IMR-90 (cell line): ENCODE measurements at regions not wholly inside any gene's neighbourhood (a gene's known extent, or its start where the extent isn't known, plus 50 kb on each side); places are given as distances from the start of the nearest gene placed in this dataset.

ENCODE experiments used
- BHLHE40 ChIP-seq: fragments of 150-350 bp; IDR thresholded peaks from 2 replicates; pipeline ENCODE4 v1.6.1; 2016; ENCODE audit warnings: mild to moderate bottlenecking, low read depth, low read length
- CTCF ChIP-seq: conservative IDR thresholded peaks from 2 replicates; pipeline ENCODE4 v1.5.1; 2012; ENCODE audit warnings: mild to moderate bottlenecking, low read depth, low read length, improper control_type of control experiment
- ELK1 ChIP-seq: fragments of 150-350 bp; IDR thresholded peaks from 2 replicates; pipeline ENCODE4 v1.6.1; 2016; ENCODE audit warnings: low read depth, mild to moderate bottlenecking, low read length, moderate library complexity, borderline replicate concordance
- MAFK ChIP-seq: IDR thresholded peaks from 2 replicates; pipeline ENCODE4 v1.6.1; 2012; ENCODE audit warnings: low read depth, low read length, improper control_type of control experiment
- MAZ ChIP-seq: IDR thresholded peaks from 2 replicates; pipeline ENCODE4 v1.6.1; 2012; ENCODE audit warnings: low read depth, mild to moderate bottlenecking, low read length, improper control_type of control experiment, moderate library complexity, borderline replicate concordance
- NFE2L2 ChIP-seq: fragments of 150-350 bp; IDR thresholded peaks from 2 replicates; pipeline ENCODE4 v1.6.1; 2016; ENCODE audit warnings: low read depth, mild to moderate bottlenecking, low read length
- POLR2A ChIP-seq: IDR thresholded peaks from 2 replicates; pipeline ENCODE4 v1.6.1; 2012; ENCODE audit warnings: mild to moderate bottlenecking, low read depth, low read length
- RAD21 ChIP-seq: IDR thresholded peaks from 2 replicates; pipeline ENCODE4 v1.6.1; 2012; ENCODE audit warnings: low read length, improper control_type of control experiment
- RCOR1 ChIP-seq: IDR thresholded peaks from 2 replicates; pipeline ENCODE4 v1.6.1; 2012; ENCODE audit warnings: mild to moderate bottlenecking, low read length, improper control_type of control experiment; ENCODE audit not compliant: insufficient replicate concordance
- RFX5 ChIP-seq: IDR thresholded peaks from 2 replicates; pipeline ENCODE4 v1.8.0; 2012; ENCODE audit warnings: low read depth, mild to moderate bottlenecking, low read length, moderate library complexity
- USF2 ChIP-seq: fragments of 150-350 bp; IDR thresholded peaks from 2 replicates; pipeline ENCODE4 v1.6.1; 2017; ENCODE audit warnings: mild to moderate bottlenecking, antibody characterized with exemption, low read length, low read depth

DNA sequence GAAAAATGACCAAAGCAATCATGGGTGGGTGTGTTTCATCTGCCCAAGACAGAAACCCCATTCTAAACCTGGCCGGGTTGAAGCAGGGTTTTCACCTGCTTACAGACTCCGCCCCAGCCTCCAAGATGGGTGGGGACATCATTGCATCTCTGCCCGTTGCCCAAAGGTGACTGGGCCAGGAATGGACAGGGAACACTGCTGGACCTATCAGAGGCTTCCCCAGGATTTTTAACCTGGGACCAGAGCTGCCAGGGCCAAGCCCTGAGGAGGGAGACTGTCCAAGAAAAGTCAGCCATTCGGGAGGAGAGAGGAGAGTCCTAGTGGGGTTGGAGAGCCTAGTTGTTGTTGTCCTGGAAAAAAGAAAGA is 109.7 kb upstream of the ALDH1A3 start:
- no peak for TF ChIP-seq CTCF
- TF ChIP-seq POLR2A: no peak
- no peak for TF ChIP-seq BHLHE40
- no peak for TF ChIP-seq MAZ
- no peak for TF ChIP-seq ELK1
- TF ChIP-seq RCOR1: no peak
- TF ChIP-seq USF2: no peak
- no peak for TF ChIP-seq RAD21
- TF ChIP-seq MAFK: no peak
- no peak for TF ChIP-seq RFX5
- TF ChIP-seq NFE2L2: no peak
